ENCODE measurements at regions not wholly inside any gene's neighbourhood (a gene's known extent, or its start where the extent isn't known, plus 50 kb on each side); places are given as distances from the start of the nearest gene placed in this dataset.
"Not testable (repeated sequence)": the region's sequence is repeated elsewhere in the genome, so short reads cannot be mapped to it uniquely, and the experiment has no call there.

DNA sequence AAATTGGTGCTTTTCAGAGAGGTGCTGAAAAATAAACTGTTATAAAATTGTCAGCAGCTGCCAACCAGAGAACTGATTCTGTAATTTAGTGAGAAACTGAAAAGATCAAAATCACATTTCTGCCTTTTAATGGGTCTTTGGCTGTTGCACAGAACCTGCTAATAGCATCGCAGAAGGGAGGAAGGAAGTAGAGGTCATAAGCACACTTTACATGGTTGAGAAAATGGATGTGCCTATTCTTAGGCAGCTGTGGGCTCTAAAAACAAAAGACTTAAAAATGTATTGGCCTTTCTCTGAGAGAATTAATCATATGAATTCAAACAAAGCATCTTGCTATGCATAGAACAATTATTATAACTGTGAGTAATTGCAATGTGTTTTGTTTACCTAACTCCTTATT lies 1186.9 kb downstream of the DSC3 start:
- no peaks in the 10 kb centered on the region for H3K36me3 ChIP-seq (ENCODE audit: low read depth)
- no peak for TF ChIP-seq CTCF (IDR thresholded peaks at IDR 0.05)
- H3K9me3 ChIP-seq, result no peaks in the 10 kb centered on the region
- DNase-seq (no peak), ATAC-seq (no peak)
- intact Hi-C loops (cut with DNase I, micrococcal nuclease), result no loop called here
- H3K4me1 ChIP-seq (ENCODE audit: low read depth), result no peaks in the 10 kb centered on the region
- H3K4me3 ChIP-seq, result no peak overlapping the region

GRCh38 chr18:29853126-29853525 lies 1189.4 kb downstream of the DSC3 start:
- ATAC-seq (no peak), DNase-seq (no peak)
- Histone ChIP-seq H3K4me3 (no peak overlapping the region), H3K4me1 (ENCODE audit: low read depth) (no peaks in the 10 kb centered on the region), H3K36me3 (ENCODE audit: low read depth) (no peaks in the 10 kb centered on the region), H3K9me3 (peaks cover 1% of the 10 kb centered on the region)
- intact Hi-C loops (cut with DNase I, micrococcal nuclease), result no loop called here
- no peak for TF ChIP-seq CTCF (IDR thresholded peaks at IDR 0.05)

DNA sequence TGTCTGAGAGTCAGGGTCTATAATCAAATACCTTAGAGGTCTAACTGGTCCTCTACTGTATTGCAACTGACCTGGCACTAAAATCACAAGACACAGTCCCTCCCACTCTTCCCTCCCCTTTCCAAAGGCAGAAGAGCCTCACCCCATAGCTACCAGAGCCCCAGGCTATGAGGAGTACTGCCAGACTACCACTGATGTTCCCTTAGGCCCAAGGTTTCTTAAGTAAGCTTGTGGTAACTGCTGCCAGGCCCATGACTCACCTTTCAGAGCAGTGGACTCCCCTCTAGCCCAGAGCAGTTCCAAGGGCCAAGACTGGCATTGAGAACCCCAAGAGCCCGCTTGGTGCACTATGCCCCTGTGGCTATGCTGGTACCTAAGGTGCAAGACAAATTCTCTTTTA lies 1193.4 kb downstream of the DSC3 start:
- ATAC-seq (no peak), DNase-seq (no peak)
- Histone ChIP-seq H3K4me1 (ENCODE audit: low read depth) (no peaks in the 10 kb centered on the region), H3K9me3 (peaks cover 1% of the 10 kb centered on the region), H3K4me3 (no peak overlapping the region), H3K36me3 (ENCODE audit: low read depth) (no peaks in the 10 kb centered on the region)
- TF ChIP-seq CTCF (IDR thresholded peaks at IDR 0.05), result no peak
- intact Hi-C loops (cut with DNase I, micrococcal nuclease), result no loop called here

- no peak for TF ChIP-seq CTCF (IDR thresholded peaks at IDR 0.05)
- ATAC-seq, result no peak
These were observed 1200.9 kb downstream of the DSC3 start for GRCh38 chr18:29841631-29842030.

GRCh38 chr18:29840089-29840488 lies 1202.5 kb downstream of the DSC3 start:
- no peak for ATAC-seq
- Histone ChIP-seq H3K4me3 (no peak overlapping the region), H3K36me3 (ENCODE audit: low read depth) (no peaks in the 10 kb centered on the region), H3K9me3 (no peaks in the 10 kb centered on the region), H3K4me1 (ENCODE audit: low read depth) (no peaks in the 10 kb centered on the region)
- no peak for DNase-seq
- intact Hi-C loops (cut with DNase I, micrococcal nuclease), result no loop called here
- TF ChIP-seq CTCF (IDR thresholded peaks at IDR 0.05), result no peak

More at GRCh38 chr18:29841631-29842030, 1200.9 kb downstream of the DSC3 start:
- H3K4me1 ChIP-seq (ENCODE audit: low read depth), result no peaks in the 10 kb centered on the region
- no peaks in the 10 kb centered on the region for H3K36me3 ChIP-seq (ENCODE audit: low read depth)
- H3K9me3 ChIP-seq, result no peaks in the 10 kb centered on the region
- no peak for DNase-seq
- intact Hi-C loops (cut with DNase I, micrococcal nuclease), result no loop called here
- no peak overlapping the region for H3K4me3 ChIP-seq

DNA sequence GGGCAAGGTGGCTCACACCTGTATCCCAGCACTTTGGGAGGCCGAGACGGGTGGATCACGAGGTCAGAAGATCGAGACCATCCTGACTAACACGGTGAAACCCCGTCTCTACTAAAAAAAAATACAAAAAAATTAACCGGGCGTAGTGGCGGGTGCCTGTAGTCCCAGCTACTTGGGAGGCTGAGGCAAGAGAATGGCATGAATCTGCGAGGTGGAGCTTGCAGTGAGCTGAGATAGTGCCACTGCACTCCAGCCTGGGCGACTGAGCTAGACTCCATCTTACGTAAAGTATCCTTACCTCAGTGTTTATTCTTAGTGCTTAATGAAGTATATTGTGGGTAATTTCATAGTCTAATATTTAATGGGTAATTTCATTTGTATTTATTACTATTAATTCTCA lies 1203.6 kb downstream of the DSC3 start:
- DNase-seq; H3K4me3 ChIP-seq; ATAC-seq; H3K9me3 ChIP-seq; H3K4me1 ChIP-seq (ENCODE audit: low read depth); intact Hi-C loops (cut with DNase I, micrococcal nuclease); H3K36me3 ChIP-seq (ENCODE audit: low read depth): not testable (repeated sequence)

Measured in mucosa of descending colon (tissue), 3 donors.